IPS DF 6.9 (cell line): ENCODE measurements at regions not wholly inside any gene's neighbourhood (a gene's known extent, or its start where the extent isn't known, plus 50 kb on each side); places are given as distances from the start of the nearest gene placed in this dataset.

Experiments
- DNase-seq: peaks from one replicate; pipeline ENCODE4 v3.0.0-alpha.2; 2013; ENCODE audit warnings: low read depth, low spot score
- H3K27ac ChIP-seq: one replicate; pipeline ENCODE4 v1.5.1; 2013; ENCODE audit warnings: low read length, control low read depth
- H3K27me3 ChIP-seq: 2 replicates; pipeline ENCODE4 v1.6.1; 2013; ENCODE audit warnings: mild to moderate bottlenecking, low read length; ENCODE audit not compliant: control insufficient read depth, insufficient read depth
- H3K36me3 ChIP-seq: 2 replicates; pipeline ENCODE4 v1.6.1; 2013; ENCODE audit warnings: low read length; ENCODE audit not compliant: control insufficient read depth, insufficient read depth
- H3K4me1 ChIP-seq: 2 replicates; pipeline ENCODE4 v1.6.1; 2013; ENCODE audit warnings: low read length; ENCODE audit not compliant: control insufficient read depth, insufficient read depth
- H3K4me3 ChIP-seq: 2 replicates; pipeline ENCODE4 v1.5.1; 2013; ENCODE audit warnings: mild to moderate bottlenecking, low read length
- H3K9me3 ChIP-seq: 2 replicates; pipeline ENCODE4 v1.6.1; 2013; ENCODE audit warnings: low read length, inconsistent platforms; ENCODE audit not compliant: control insufficient read depth, insufficient read depth
- WGBS: extraction: QIAGEN DNeasy Blood & Tissue Kit; methylation state at CpG from one replicate; pipeline ENCODE4 v1.1.7; 2013; ENCODE audit warnings: mixed read lengths, missing lambda C conversion rate; ENCODE audit not compliant: insufficient read length, insufficient coverage; 5-methylcytosine and 5-hydroxymethylcytosine counted together

DNA sequence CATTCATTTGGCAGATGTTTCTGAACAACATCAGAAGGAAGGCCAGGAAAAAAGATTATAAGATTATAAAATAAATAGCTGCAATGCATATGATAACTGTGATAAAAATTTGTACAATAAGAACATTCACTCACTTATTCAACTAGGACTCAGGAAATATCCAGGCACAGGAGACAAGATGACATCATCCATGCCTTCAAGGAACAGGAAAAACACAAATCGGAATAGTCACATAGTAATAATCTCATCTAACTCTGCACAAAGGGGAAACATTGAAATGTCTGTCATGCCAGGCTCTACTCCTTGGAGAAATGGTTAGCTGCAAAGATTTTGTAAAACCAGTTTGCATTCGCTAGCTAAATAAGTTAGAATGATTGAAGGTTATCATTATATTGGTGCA, 233.5 kb upstream of the AGTR1 start:
- no CpG with 5 or more reads among the region's 2 CpGs for WGBS
- no peaks in the 10 kb centered on the region for H3K27me3 ChIP-seq
- H3K4me3 ChIP-seq = no peak overlapping the region
- DNase-seq = no peak
- H3K27ac ChIP-seq = no peak overlapping the region
- H3K4me1 ChIP-seq = no peaks in the 10 kb centered on the region
- H3K36me3 ChIP-seq = no peaks in the 10 kb centered on the region
- H3K9me3 ChIP-seq = no peaks in the 10 kb centered on the region

DNA sequence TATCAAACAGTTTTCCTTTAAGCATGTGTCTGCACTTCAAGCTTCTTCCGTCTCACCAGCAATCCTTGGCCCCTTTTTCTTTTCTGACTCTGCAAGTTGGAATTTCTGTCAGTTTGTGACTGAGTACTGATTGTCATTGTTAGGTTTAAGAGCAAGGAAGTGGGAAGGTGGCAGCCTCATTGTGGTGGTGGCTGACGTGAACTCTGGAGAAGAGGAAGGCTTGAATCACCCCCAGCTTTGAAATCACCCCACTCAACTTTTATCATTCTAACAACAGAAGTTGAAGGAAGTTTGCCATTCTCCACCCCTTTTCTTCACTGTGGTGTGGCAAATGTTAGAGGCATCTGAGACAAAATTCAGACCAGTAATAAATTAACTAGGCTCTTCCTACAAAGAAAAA, 231.6 kb upstream of the AGTR1 start:
- DNase-seq = no peak
- Histone ChIP-seq H3K27me3 (no peaks in the 10 kb centered on the region), H3K36me3 (no peaks in the 10 kb centered on the region), H3K9me3 (no peaks in the 10 kb centered on the region), H3K4me3 (no peak overlapping the region), H3K27ac (no peak overlapping the region), H3K4me1 (no peaks in the 10 kb centered on the region)
- WGBS = no CpG with 5 or more reads among the region's 2 CpGs

DNA sequence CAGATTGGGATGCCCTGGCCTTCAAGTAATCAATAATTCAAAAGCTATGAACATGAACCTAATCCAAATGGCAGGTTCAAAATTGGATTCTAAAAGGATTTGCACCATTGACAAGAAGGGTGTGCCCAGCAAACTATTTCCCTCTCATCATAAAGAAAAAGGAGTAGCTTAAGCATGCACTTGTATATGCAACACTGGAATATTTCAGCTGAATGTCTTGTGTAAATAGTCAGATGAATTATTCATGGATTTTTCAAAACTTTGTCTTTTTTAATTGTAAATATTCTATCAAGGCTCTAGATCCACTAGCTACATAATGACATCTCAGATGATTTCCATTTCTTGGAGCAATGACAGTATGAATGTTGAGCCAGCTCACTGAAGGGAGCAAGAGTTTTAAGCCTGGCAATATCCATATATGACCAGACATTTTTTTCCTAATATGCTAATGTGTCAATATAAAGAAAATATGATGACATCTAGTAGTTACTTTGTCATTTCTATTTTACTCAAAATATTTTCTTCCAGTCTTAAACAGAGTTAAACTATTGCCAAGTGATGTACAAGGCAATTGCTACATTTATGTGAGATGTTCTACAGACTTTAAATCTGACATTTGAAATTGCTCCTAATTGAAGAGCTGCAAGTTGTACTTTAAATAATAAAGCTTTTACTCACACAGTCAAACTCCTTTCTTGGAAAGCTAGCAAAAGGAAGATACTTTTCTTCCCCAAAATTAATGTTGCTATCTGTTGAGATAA, 230.5 kb upstream of the AGTR1 start:
- Histone ChIP-seq H3K4me1 (no peaks in the 10 kb centered on the region), H3K27me3 (no peaks in the 10 kb centered on the region), H3K4me3 (no peak overlapping the region), H3K36me3 (no peaks in the 10 kb centered on the region), H3K9me3 (no peaks in the 10 kb centered on the region), H3K27ac (no peak overlapping the region)
- no peak for DNase-seq

DNA sequence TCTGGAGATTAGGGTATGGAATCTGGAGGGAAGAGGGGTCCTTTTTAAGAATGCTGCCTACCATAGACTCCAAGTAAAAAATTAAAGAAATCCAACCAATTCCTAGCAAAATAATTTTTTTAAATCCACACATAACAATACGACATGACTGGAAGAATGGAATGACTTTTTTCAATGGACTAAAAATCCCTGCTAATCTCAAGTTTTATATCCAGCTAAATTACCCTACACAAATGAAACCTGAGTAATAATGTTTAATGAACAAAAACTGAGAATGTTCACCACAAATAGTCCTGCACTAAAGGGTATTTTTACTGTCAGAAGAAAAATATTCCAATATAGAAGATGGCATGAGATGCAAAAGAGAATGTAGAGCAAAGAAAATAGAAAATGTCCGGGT, 220.3 kb upstream of the AGTR1 start:
- Histone ChIP-seq H3K27ac (no peak overlapping the region), H3K9me3 (no peaks in the 10 kb centered on the region)

DNA sequence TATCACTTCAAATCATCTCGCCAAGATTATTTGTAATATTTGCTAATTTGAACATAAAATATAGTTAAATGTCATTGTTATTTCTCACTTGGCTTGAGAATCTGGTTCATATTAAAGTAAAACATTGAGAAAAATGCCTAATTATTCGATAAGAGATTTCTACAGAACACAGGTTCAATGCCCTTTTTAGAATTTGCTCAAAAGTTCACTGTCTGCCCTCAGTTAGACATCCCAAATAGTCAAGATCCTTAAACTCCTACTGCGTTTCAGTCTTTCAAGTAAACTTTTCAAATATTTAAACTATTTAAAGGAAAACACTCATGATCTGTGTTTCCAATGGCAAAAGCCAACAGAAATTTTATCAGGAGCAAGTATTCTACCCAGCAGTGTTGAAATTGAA, 204.1 kb upstream of the AGTR1 start:
- no peak overlapping the region for H3K27ac ChIP-seq
- no peaks in the 10 kb centered on the region for H3K9me3 ChIP-seq
- no peak overlapping the region for H3K4me3 ChIP-seq
- no peaks in the 10 kb centered on the region for H3K36me3 ChIP-seq
- DNase-seq = no peak
- no CpG with 5 or more reads among the region's 3 CpGs for WGBS
- H3K27me3 ChIP-seq = no peaks in the 10 kb centered on the region
- H3K4me1 ChIP-seq = no peaks in the 10 kb centered on the region

More for the DNA sequence above, 220.3 kb upstream of the AGTR1 start:
- H3K4me3 ChIP-seq = no peak overlapping the region
- no peak for DNase-seq
- no peaks in the 10 kb centered on the region for H3K4me1 ChIP-seq
- no CpG with 5 or more reads among the region's 2 CpGs for WGBS
- H3K36me3 ChIP-seq = no peaks in the 10 kb centered on the region
- H3K27me3 ChIP-seq = no peaks in the 10 kb centered on the region

DNA sequence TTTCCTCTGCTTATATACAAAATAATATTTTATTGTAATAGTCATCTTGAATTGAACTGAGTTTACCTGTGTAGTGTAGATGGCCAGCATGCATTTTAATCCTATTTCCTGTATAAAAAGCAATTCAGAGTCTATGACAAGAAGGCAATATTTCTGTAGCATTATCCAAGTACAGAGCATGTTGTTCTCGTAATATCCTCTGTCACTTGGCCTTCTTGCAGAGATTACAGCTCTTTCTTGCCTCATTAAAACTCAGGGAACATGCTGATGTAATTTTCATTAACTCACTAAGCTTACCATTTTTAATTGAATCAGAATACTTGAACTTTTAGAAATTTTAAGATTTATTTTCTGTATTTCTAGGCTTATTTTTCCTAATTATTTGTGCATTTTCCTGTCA, 203.3 kb upstream of the AGTR1 start:
- no peak overlapping the region for H3K27ac ChIP-seq
- no peak for DNase-seq
- H3K27me3 ChIP-seq = no peaks in the 10 kb centered on the region
- H3K4me3 ChIP-seq = no peak overlapping the region
- no peaks in the 10 kb centered on the region for H3K9me3 ChIP-seq
- WGBS = no CpG with 5 or more reads among the region's 1 CpG
- H3K36me3 ChIP-seq = no peaks in the 10 kb centered on the region
- H3K4me1 ChIP-seq = no peaks in the 10 kb centered on the region

DNA sequence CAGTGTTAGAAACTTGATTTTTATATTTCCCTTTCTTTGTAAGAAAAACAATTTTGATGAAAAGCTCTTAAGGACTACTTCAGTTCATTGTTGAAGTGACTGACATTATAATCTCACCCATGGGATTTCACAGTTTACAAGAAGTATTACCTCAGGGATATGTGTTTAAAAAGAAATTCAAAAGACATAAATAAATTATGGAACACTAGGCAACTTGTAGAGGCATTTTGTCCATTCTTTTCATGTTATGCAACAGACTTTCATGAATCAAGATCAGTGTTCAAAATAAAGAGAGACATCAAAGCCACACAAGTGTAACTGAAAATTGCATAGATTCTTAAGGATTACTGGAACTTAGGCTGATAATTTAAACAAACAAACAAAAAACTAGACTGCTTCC, 196.8 kb upstream of the AGTR1 start:
- Histone ChIP-seq H3K27me3 (no peaks in the 10 kb centered on the region), H3K36me3 (no peaks in the 10 kb centered on the region)
- no peak for DNase-seq

DNA sequence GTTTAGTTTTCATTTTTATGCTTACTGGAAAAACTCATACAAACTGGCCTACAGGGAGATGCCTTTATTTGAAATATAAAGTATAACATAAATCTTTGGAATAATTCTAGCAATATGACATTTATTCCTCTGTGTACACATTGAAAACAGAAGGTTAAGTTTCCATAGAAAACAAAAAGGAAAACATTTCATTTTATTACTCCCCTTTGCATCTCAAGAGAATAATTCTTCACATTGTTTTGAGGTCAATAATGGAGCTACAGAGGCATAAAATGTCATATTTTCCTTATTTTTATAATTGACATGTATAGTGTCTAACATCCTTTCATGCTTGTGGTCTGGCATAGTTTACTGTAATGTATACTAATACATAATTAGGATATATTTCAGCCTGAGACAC, 187.6 kb upstream of the AGTR1 start:
- Histone ChIP-seq H3K4me3 (no peak overlapping the region), H3K4me1 (no peaks in the 10 kb centered on the region), H3K27me3 (no peaks in the 10 kb centered on the region), H3K27ac (no peak overlapping the region), H3K9me3 (no peaks in the 10 kb centered on the region), H3K36me3 (no peaks in the 10 kb centered on the region)
- DNase-seq = no peak

More for the DNA sequence above, 196.8 kb upstream of the AGTR1 start:
- H3K4me1 ChIP-seq = no peaks in the 10 kb centered on the region
- no peaks in the 10 kb centered on the region for H3K9me3 ChIP-seq
- no peak overlapping the region for H3K4me3 ChIP-seq
- no peak overlapping the region for H3K27ac ChIP-seq

DNA sequence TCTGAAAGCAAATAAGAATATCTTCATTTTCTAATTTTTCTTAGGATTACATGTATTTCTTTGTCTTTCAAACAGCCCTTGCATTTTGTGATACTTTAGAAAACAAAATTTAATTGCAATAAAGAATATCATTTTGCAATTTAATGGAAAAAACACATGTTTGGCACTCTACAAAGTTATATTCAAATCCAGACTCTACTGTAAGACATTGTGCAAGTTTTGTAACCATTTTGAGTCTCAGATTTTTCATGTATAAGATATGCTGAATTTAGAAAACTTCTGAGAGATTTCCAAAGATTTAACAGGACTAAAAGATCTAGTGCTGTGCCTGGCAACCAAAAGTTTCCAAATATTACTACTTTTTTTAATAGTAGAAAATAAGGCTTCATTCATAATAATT, 187.1 kb upstream of the AGTR1 start:
- no peaks in the 10 kb centered on the region for H3K4me1 ChIP-seq
- H3K4me3 ChIP-seq = no peak overlapping the region
- H3K36me3 ChIP-seq = no peaks in the 10 kb centered on the region
- H3K27ac ChIP-seq = no peak overlapping the region
- no peaks in the 10 kb centered on the region for H3K9me3 ChIP-seq
- H3K27me3 ChIP-seq = no peaks in the 10 kb centered on the region
- no peak for DNase-seq

DNA sequence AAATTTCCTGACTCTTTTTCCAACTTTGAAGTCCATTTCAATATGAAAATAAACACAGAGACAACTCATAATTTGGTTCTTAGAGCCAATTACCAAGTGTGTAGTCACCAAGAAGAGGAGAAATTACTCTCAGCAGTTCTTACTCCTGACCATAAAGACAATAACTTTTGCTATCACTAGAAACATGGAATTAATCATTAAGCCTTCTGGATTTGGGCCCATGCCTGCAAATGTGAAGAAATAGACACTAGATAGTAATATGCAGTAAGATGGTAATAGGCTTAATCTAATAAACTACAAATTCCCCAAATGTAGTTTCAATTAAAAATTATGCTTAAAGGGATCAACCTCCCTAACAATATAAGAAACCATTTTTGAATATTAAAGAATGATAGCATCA, 185.1 kb upstream of the AGTR1 start:
- Histone ChIP-seq H3K27ac (no peak overlapping the region), H3K4me3 (no peak overlapping the region), H3K4me1 (no peaks in the 10 kb centered on the region), H3K36me3 (no peaks in the 10 kb centered on the region), H3K9me3 (no peaks in the 10 kb centered on the region), H3K27me3 (no peaks in the 10 kb centered on the region)
- no peak for DNase-seq

DNA sequence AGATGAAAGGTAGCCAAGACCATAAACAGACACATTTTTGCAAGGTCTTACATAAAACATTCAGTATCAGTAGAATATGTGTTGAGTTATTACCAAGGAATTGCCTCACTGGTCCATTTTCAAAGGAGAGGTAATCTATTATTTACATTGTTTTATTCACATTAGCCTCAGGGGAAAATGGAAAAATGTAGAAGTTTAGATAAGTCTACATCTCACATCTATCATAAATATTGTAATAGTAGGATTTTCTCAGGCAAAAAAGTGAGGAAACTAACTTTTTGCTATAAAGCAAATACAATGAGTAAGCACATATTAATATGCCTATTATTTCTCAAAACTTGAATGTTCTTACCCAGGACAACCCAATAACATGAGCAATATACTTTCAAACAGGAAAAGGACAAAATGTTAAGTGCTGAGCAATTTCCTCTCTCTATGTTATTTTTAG, 184.6 kb upstream of the AGTR1 start:
- H3K27me3 ChIP-seq = no peaks in the 10 kb centered on the region
- no peak overlapping the region for H3K4me3 ChIP-seq
- no peak overlapping the region for H3K27ac ChIP-seq
- no peaks in the 10 kb centered on the region for H3K4me1 ChIP-seq
- DNase-seq = no peak
- no peaks in the 10 kb centered on the region for H3K36me3 ChIP-seq
- H3K9me3 ChIP-seq = no peaks in the 10 kb centered on the region
